KG1 (cell line): ENCODE measurements at regions not wholly inside any gene's neighbourhood (a gene's known extent, or its start where the extent isn't known, plus 50 kb on each side); places are given as distances from the start of the nearest gene placed in this dataset.

Experiments used
- DNase-seq: peaks from one replicate; lab custom pipeline; 2025; lab: John Stamatoyannopoulos, UW

DNA sequence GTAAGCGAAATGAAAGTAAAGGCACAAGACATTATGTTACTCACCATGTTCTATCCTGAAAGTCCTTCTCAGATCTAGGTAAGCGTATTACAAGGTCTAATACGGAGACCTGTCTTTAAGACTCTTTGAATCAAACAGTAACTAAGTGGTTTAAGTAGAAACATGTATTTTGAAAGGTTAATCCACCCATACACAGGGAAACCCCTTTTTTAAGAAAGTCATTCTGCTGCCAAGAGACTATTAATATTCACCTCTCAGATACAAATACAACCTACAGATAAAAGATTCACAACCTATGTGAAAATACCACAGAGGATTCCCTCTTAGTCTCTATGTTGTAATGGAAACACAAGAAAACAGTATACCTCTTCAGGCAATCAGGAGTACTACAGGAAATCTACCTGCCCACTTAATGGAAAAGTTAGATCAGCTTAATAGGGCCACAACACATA, 63.2 kb upstream of the TNIP3 start:
- DNase-seq: no peak

GRCh38 chr4:121226362-121226761, 62.2 kb upstream of the TNIP3 start:
- no peak for DNase-seq

DNA sequence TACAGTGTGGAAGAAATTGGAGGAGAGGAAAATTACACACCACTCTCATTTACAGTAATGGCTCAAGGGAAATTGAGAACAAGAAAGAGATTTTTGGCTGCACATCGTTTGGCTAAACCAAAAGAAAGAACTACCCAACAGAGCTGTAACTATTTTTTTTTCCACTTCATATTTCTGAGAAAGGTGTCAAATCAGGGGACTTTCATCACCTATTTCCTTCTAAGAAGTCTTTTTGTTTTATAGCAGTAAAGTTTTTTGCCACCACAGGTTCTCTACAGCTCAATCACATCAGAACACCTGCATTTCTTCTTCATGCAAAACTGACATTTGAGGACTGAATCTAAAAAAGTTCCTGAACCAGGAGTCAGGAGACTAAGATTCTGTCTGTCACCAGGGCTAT, 57.5 kb upstream of the TNIP3 start:
- no peak for DNase-seq

DNA sequence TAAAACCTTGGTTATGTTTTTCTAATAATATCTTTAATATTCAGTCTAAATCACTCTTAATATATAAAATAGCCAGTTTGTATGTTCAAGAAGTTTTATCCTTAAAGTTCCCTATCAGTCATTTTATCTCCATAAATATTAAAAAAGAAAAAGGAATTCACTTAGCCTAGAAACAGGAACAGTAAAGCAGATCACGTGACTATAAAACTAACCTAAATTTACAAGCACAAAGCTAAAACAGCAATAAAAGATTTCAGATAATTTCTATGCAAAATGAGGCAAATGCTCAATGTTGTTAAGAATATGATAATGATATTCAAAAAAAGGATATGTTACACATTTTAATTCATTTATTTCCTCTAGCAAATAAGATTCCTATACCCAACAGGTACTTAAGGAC, 57.1 kb upstream of the TNIP3 start:
- DNase-seq: no peak

DNA sequence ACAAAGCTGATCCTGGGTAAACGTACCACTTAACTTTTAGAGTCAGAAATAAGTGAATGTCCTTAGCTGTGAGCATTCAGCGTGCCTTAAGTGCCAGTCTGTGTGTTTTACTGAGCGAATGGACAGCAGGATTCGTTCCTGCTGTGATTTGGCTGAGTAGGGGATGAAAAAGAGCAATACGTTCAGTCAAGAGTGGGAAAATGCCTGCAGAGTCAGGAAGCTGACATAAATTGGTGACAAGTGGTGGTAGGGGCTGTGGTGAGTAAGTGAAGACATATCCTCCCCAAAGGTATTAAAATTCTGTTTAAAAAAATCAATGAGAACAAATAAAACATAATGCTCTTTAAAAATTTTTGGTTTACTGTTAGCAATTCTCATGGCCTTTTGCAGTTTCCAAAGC, 56.6 kb upstream of the TNIP3 start:
- no peak for DNase-seq

GRCh38 chr4:121219227-121219626, 55.1 kb upstream of the TNIP3 start:
- DNase-seq: no peak

GRCh38 chr4:121217351-121217750, 53.2 kb upstream of the TNIP3 start:
- no peak for DNase-seq

GRCh38 chr4:121216461-121216860, 52.3 kb upstream of the TNIP3 start:
- no peak for DNase-seq

DNA sequence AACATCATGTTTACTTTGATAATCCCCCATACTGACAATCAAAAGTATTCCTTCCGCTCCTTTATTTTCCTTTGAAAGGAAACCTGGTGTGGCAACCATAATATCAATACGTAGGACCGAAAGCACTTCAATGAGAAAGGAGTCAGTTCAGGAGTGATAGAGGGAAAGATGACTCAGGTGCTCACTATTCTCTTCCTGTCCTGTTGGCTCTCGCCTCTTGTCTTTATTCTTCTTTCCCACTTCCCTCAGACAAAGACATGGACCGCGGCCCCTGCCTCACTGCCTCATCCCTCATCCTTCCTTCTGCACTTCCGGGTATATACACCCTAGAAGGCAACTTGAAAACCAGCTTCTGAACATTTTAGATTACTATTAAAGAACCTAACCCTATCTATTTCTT, 49.8 kb upstream of the TNIP3 start:
- DNase-seq: no peak
